Fibroblast of lung (primary cell): ENCODE measurements at regions not wholly inside any gene's neighbourhood (a gene's known extent, or its start where the extent isn't known, plus 50 kb on each side); places are given as distances from the start of the nearest gene placed in this dataset.

ENCODE experiments used
- CTCF ChIP-seq, 2 donors: IDR thresholded peaks in 1 of 2; conservative IDR thresholded peaks in 1 of 2; 1 replicate in 1 of 2; 2 replicates in 1 of 2; pipeline ENCODE4 v1.5.1; 2011 to 2012; ENCODE audit warnings: low read length in 2 of 2, control low read depth in 1 of 2, inconsistent platforms in 1 of 2, low read depth in 1 of 2, mild to moderate bottlenecking in 1 of 2
- EZH2 ChIP-seq: IDR thresholded peaks from 2 replicates; pipeline ENCODE4 v1.5.1; 2012; ENCODE audit warnings: low read length, control low read depth, mild to moderate bottlenecking; ENCODE audit errors: missing control alignments

GRCh38 chr10:123408660-123409059 is 254.5 kb downstream of the BUB3 start:
- TF ChIP-seq CTCF (conservative IDR thresholded peaks at IDR 0.05 in 1 of 2, IDR thresholded peaks at IDR 0.05 in 1 of 2; ENCODE audit: low read depth in 1 of 2, low read length in 2 of 2) (no peak), EZH2 (no peak)
